GM18870 (cell line): ENCODE measurements at regions not wholly inside any gene's neighbourhood (a gene's known extent, or its start where the extent isn't known, plus 50 kb on each side); places are given as distances from the start of the nearest gene placed in this dataset.

Source experiments
- ATAC-seq: cut with Tn5 transposase; IDR thresholded peaks from one replicate; pipeline ENCODE4 v1.9.1; 2021; ENCODE audit warnings: moderate library complexity; ENCODE audit not compliant: unreplicated experiment

- ATAC-seq = no peak
These were observed 258.7 kb downstream of the FLRT2 start for GRCh38 chr14:85788470-85789233.

GRCh38 chr14:85766295-85766694 is 236.4 kb downstream of the FLRT2 start:
- ATAC-seq = no peak

- no peak for ATAC-seq
These were observed 234.9 kb downstream of the FLRT2 start for GRCh38 chr14:85764822-85765221.

- ATAC-seq = no peak
These were observed 232.6 kb downstream of the FLRT2 start for GRCh38 chr14:85762526-85762925.

GRCh38 chr14:85752175-85752574 is 222.2 kb downstream of the FLRT2 start:
- ATAC-seq = no peak

- no peak for ATAC-seq
These were observed 214.6 kb downstream of the FLRT2 start for GRCh38 chr14:85744573-85744972.

GRCh38 chr14:85732031-85732430 is 202.1 kb downstream of the FLRT2 start:
- no peak for ATAC-seq

GRCh38 chr14:85731186-85731585 is 201.2 kb downstream of the FLRT2 start:
- ATAC-seq = no peak

GRCh38 chr14:85728476-85729065 is 198.6 kb downstream of the FLRT2 start:
- ATAC-seq = no peak

GRCh38 chr14:85714069-85714468 is 184.1 kb downstream of the FLRT2 start:
- ATAC-seq = no peak

GRCh38 chr14:85711620-85712019 is 181.7 kb downstream of the FLRT2 start:
- ATAC-seq = no peak
